ENCODE measurements at regions not wholly inside any gene's neighbourhood (a gene's known extent, or its start where the extent isn't known, plus 50 kb on each side); places are given as distances from the start of the nearest gene placed in this dataset.
"Not testable (repeated sequence)": the region's sequence is repeated elsewhere in the genome, so short reads cannot be mapped to it uniquely, and the experiment has no call there.

DNA sequence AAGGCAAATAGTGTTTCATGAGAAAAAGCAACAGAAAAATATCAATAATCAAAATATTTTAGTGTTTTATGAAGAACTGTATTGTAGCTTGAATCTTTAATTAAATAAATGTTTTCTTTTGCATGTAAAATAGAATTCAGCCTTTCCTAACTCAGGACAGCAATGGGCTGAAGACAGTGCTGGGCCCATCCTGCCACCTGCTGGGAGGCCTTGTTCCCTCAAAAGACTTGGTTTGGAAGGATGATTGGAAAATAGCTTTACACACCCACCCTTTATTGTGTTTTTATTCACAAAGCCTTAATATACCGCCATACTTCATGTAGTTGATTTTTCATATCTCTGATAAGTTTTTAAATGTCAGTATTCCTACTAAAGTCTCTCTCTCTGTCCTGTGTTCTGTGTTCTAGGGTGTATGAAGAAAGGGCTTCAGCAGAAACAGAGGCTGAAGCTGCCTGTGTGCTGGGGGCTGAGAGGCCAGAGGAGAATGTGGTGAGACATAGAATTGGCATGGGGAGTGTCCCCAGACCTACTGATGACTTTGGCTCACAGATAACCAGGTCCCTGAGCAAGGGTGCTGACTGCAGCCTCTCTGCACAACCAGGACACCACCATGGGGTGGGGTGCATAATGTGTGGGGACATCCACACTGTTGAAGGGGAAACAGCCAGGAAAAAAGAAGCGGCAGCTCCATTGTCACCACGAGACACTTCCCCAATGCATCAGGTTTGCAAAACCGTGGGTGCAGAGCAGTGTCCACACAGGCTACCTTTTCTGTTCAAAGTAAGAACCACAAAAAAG lies 286.0 kb upstream of the WSB1 start:
- intact Hi-C loops (cut with micrococcal nuclease); H3K27ac Mint-ChIP-seq; H3K27me3 Mint-ChIP-seq; H3K36me3 Mint-ChIP-seq (ENCODE audit: low read depth); H3K4me1 Mint-ChIP-seq; DNase-seq; H3K4me3 Mint-ChIP-seq: not testable (repeated sequence)
- H3K9me3 Mint-ChIP-seq = peaks cover 13% of the 10 kb centered on the region

GRCh38 chr17:27009087-27009486 lies 284.8 kb upstream of the WSB1 start:
- intact Hi-C loops (cut with micrococcal nuclease) = no loop called here
- Mint-ChIP-seq H3K27me3 (no peaks in the 10 kb centered on the region), H3K9me3 (peaks cover 8% of the 10 kb centered on the region), H3K36me3 (ENCODE audit: low read depth) (no peaks in the 10 kb centered on the region), H3K4me1 (no peaks in the 10 kb centered on the region), H3K4me3 (no peak overlapping the region), H3K27ac (no peak overlapping the region)
- DNase-seq = no peak

DNA sequence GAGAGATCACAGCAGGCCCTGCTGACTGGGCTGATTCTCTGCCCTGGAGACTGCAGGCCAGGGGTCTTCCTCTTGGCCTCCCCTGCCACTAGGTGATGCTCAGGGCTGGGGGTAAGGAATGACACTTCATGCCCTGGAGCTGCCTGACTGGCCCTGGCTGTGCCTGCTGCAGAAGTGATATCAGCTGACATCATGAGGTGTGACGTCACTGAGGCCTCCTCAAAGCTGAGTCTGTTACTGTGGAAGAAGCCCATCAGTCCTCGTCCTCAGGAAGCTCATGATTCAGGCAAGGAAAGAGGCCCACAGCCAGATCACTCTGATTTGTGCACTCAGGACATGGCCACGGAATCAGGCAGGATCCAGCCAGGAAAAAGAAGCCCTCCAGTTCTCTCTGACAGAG lies 283.8 kb upstream of the WSB1 start:
- H3K27ac Mint-ChIP-seq = not testable (repeated sequence)

DNA sequence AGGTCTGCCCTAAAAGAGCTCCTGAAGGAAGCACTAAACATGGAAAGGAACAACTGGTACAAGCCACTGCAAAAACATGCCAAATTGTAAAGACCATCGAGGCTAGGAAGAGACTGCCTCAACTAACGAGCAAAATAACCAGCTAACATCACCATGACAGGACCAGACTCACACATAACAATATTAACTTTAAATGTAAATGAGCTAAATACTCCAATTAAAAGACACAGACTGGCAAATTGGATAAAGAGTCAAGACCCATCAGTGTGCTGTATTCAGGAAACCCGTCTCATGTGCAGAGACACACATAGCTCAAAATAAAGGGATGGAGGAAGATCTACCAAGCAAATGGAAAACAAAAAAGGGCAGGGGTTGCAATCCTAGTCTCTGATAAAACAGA lies 263.4 kb upstream of the WSB1 start:
- H3K36me3 Mint-ChIP-seq (ENCODE audit: low read depth); H3K4me3 Mint-ChIP-seq; DNase-seq; H3K9me3 Mint-ChIP-seq; H3K27me3 Mint-ChIP-seq; H3K27ac Mint-ChIP-seq; H3K4me1 Mint-ChIP-seq; intact Hi-C loops (cut with micrococcal nuclease): not testable (repeated sequence)

More for the DNA sequence above, 283.8 kb upstream of the WSB1 start:
- H3K36me3 Mint-ChIP-seq (ENCODE audit: low read depth); intact Hi-C loops (cut with micrococcal nuclease); H3K4me3 Mint-ChIP-seq; H3K27me3 Mint-ChIP-seq; H3K9me3 Mint-ChIP-seq; DNase-seq; H3K4me1 Mint-ChIP-seq: not testable (repeated sequence)

- intact Hi-C loops (cut with micrococcal nuclease) = no loop called here
- no peak overlapping the region for H3K4me3 Mint-ChIP-seq
- H3K9me3 Mint-ChIP-seq = peaks cover 3% of the 10 kb centered on the region
- no peak for DNase-seq
- H3K27ac Mint-ChIP-seq = no peak overlapping the region
- no peaks in the 10 kb centered on the region for H3K36me3 Mint-ChIP-seq (ENCODE audit: low read depth)
- H3K4me1 Mint-ChIP-seq = no peaks in the 10 kb centered on the region
- no peaks in the 10 kb centered on the region for H3K27me3 Mint-ChIP-seq
Observed at GRCh38 chr17:27038676-27039075, 255.2 kb upstream of the WSB1 start.

DNA sequence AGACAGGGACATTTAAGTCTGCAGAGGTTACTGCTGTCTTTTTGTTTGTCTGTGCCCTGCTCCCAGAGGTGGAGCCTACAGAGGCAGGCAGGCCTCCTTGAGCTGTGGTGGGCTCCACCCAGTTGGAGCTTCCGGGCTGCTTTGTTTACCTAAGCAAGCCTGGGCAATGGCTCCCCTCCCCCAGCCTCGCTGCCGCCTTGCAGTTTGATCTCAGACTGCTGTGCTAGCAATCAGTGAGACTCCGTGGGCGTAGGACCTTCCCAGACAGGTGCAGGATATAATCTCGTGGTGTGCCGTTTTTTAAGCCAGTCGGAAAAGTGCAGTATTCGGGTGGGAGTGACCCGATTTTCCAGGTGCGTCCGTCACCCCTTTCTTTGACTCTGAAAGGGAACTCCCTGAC lies 248.9 kb upstream of the WSB1 start:
- H3K4me1 Mint-ChIP-seq; intact Hi-C loops (cut with micrococcal nuclease); H3K36me3 Mint-ChIP-seq (ENCODE audit: low read depth); H3K27ac Mint-ChIP-seq; DNase-seq; H3K9me3 Mint-ChIP-seq; H3K27me3 Mint-ChIP-seq; H3K4me3 Mint-ChIP-seq: not testable (repeated sequence)

GRCh38 chr17:27049104-27049784 lies 244.7 kb upstream of the WSB1 start:
- H3K9me3 Mint-ChIP-seq = peaks cover 4% of the 10 kb centered on the region
- no peaks in the 10 kb centered on the region for H3K27me3 Mint-ChIP-seq
- no peaks in the 10 kb centered on the region for H3K4me1 Mint-ChIP-seq
- no peaks in the 10 kb centered on the region for H3K36me3 Mint-ChIP-seq (ENCODE audit: low read depth)
- intact Hi-C loops (cut with micrococcal nuclease) = no loop called here
- no peak for DNase-seq
- H3K4me3 Mint-ChIP-seq = no peak overlapping the region
- H3K27ac Mint-ChIP-seq = no peak overlapping the region

- Mint-ChIP-seq H3K36me3 (ENCODE audit: low read depth) (no peaks in the 10 kb centered on the region), H3K27ac (no peak overlapping the region), H3K9me3 (peaks cover 3% of the 10 kb centered on the region), H3K27me3 (no peaks in the 10 kb centered on the region), H3K4me3 (no peak overlapping the region), H3K4me1 (no peaks in the 10 kb centered on the region)
- intact Hi-C loops (cut with micrococcal nuclease) = no loop called here
- DNase-seq = no peak
Observed at GRCh38 chr17:27065588-27065987, 228.3 kb upstream of the WSB1 start.

- H3K9me3 Mint-ChIP-seq = peaks cover 3% of the 10 kb centered on the region
- H3K27me3 Mint-ChIP-seq = no peaks in the 10 kb centered on the region
- H3K36me3 Mint-ChIP-seq (ENCODE audit: low read depth) = no peaks in the 10 kb centered on the region
- H3K4me1 Mint-ChIP-seq = no peaks in the 10 kb centered on the region
- H3K4me3 Mint-ChIP-seq = no peak overlapping the region
- no peak for DNase-seq
- no peak overlapping the region for H3K27ac Mint-ChIP-seq
- intact Hi-C loops (cut with micrococcal nuclease) = no loop called here
Observed at GRCh38 chr17:27066315-27066714, 227.6 kb upstream of the WSB1 start.

GRCh38 chr17:27069842-27070508 lies 223.9 kb upstream of the WSB1 start:
- Mint-ChIP-seq H3K9me3 (no peaks in the 10 kb centered on the region), H3K27me3 (no peaks in the 10 kb centered on the region), H3K27ac (no peak overlapping the region), H3K4me3 (no peak overlapping the region), H3K36me3 (ENCODE audit: low read depth) (no peaks in the 10 kb centered on the region), H3K4me1 (no peaks in the 10 kb centered on the region)
- DNase-seq = no peak
- intact Hi-C loops (cut with micrococcal nuclease) = no loop called here

DNA sequence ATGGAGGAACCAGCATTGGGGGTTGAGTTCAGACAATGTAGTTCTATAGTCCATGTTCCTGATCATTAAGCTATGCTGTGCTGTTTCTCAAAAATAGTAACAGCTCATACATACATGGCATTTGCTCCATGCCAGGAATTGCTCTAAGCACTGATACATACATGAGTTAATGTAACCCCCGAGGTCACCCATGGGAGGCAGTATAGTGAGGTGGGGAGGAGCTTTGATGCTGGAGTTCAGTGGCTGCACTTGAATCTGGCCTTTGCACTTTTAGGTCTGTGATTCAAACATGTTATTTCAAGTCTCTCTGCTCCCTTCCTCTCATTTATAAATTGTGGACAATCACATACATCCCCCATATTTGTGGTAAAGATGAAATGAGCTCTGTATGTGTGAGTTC lies 223.1 kb upstream of the WSB1 start:
- DNase-seq = no peak
- intact Hi-C loops (cut with micrococcal nuclease) = no loop called here
- no peaks in the 10 kb centered on the region for H3K36me3 Mint-ChIP-seq (ENCODE audit: low read depth)
- H3K27ac Mint-ChIP-seq = no peak overlapping the region
- no peaks in the 10 kb centered on the region for H3K27me3 Mint-ChIP-seq
- H3K4me1 Mint-ChIP-seq = no peaks in the 10 kb centered on the region
- H3K4me3 Mint-ChIP-seq = no peak overlapping the region
- H3K9me3 Mint-ChIP-seq = no peaks in the 10 kb centered on the region

DNA sequence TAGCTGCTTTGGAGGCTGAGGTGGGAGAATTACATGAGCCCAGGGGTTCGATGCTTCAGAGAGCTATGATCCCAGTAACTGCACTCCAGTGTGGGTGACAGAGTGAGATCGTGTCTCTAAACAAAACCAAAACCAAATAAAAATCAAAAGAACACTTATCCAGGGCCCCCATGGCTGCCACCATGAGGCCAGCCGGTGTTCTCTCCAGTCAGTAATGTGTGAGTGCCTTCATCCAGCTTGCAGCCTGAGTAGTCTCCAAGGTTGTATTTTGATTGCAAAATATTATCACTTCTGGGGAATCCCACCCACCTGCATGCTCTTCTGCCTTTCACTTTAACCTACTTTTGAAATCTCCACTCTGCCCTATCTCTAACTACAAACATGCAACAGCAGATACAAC lies 221.0 kb upstream of the WSB1 start:
- Mint-ChIP-seq H3K4me1 (no peaks in the 10 kb centered on the region), H3K27me3 (no peaks in the 10 kb centered on the region), H3K27ac (no peak overlapping the region), H3K4me3 (no peak overlapping the region), H3K9me3 (no peaks in the 10 kb centered on the region), H3K36me3 (ENCODE audit: low read depth) (no peaks in the 10 kb centered on the region)
- no peak for DNase-seq
- intact Hi-C loops (cut with micrococcal nuclease) = no loop called here

DNA sequence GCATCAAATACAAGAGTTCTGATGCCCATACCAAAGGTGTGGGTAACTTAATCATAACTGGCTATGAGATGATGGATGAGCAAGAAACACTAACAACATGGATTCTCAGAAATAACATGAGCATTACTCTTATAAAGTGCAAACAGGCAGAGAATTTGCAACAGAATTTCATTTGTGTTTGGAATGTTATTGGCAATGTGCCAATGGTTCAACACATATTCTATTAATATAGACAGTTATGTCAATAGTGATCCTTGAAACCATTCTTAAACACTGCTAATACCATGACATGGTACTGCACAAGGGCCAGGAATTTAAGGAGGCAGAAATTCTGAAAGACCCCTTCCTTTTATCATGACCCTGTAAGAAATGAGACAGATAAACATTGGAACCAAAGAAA lies 217.1 kb upstream of the WSB1 start:
- H3K27me3 Mint-ChIP-seq = no peaks in the 10 kb centered on the region
- no peak overlapping the region for H3K27ac Mint-ChIP-seq
- no peaks in the 10 kb centered on the region for H3K4me1 Mint-ChIP-seq
- no peak overlapping the region for H3K4me3 Mint-ChIP-seq
- no peaks in the 10 kb centered on the region for H3K9me3 Mint-ChIP-seq
- H3K36me3 Mint-ChIP-seq (ENCODE audit: low read depth) = no peaks in the 10 kb centered on the region
- intact Hi-C loops (cut with micrococcal nuclease) = no loop called here
- DNase-seq = no peak

DNA sequence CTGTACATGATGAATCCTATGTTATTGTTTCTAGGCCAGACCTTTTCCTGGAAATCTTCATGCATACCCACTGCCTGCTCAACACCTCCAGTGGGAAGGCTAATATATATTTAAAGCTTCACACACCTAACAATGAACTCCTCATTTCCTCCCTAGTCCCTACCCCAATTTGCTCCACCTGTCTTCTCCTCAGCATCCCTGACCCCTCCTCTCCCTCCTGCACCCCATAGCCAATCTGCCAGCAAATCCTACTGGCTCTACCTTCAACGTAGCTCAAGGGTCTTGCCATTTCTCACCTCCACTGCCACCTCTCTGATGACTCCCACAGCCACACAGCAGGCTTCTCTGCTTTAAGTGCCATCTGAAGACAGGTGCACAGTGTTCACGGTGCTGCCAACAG lies 215.6 kb upstream of the WSB1 start:
- no peaks in the 10 kb centered on the region for H3K36me3 Mint-ChIP-seq (ENCODE audit: low read depth)
- no peaks in the 10 kb centered on the region for H3K4me1 Mint-ChIP-seq
- H3K27me3 Mint-ChIP-seq = no peaks in the 10 kb centered on the region
- intact Hi-C loops (cut with micrococcal nuclease) = no loop called here
- no peak overlapping the region for H3K4me3 Mint-ChIP-seq
- DNase-seq = no peak
- no peak overlapping the region for H3K27ac Mint-ChIP-seq
- no peaks in the 10 kb centered on the region for H3K9me3 Mint-ChIP-seq

Data from activated CD4-positive, alpha-beta T cell treated with anti-CD3 and anti-CD28 coated beads, Interleukin-2, amount 10 ng/mL, durations not matched to agents 24 days and 14 days (primary cell).